ENCODE measurements at regions not wholly inside any gene's neighbourhood (a gene's known extent, or its start where the extent isn't known, plus 50 kb on each side); places are given as distances from the start of the nearest gene placed in this dataset.

DNA sequence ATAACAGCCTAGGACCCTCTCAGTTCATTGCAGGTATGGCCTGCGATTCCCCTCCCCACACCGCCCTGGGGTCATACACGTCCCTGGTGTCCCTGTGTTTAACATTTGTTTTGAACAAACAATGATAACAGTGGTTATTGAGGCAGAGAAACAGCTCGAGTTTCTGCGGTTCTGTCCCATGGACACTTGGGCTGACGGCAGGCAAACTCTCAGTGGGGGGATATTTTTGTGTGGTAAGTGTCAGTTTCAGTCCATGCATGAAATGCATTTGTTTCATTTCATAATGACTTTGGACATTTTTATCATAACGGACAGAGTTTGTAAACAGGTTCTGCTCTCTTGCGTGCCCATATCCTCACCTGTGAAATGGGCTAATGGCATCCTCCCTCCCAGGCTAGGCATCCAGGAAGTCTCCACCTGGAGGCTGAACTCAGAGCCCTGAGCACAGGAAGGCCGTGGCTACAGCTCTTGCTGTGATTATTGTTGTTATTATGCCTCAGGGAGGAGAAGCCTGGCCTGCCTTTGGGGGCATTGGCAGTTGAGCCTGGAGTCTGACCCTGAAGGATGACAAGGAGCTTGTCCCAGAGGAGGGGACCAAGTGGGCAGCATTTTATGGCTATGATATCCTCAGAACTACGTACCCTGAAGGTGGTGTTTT lies 190.9 kb downstream of the GADD45G start:
- H3K27me3 ChIP-seq (ENCODE audit: control insufficient read depth, insufficient read depth, low read length): no peaks in the 10 kb centered on the region
- H3K36me3 ChIP-seq (ENCODE audit: control insufficient read depth, insufficient read depth, low read length): no peaks in the 10 kb centered on the region
- no peak overlapping the region for H3K9ac ChIP-seq (ENCODE audit: low read depth, low read length)
- no peaks in the 10 kb centered on the region for H3K4me1 ChIP-seq (ENCODE audit: control insufficient read depth, insufficient read depth, low read length)
- H3K4me3 ChIP-seq (ENCODE audit: low read depth, low read length): no peak overlapping the region
- H3K27ac ChIP-seq (ENCODE audit: low read depth, low read length): no peak overlapping the region
- no peaks in the 10 kb centered on the region for H3K9me3 ChIP-seq (ENCODE audit: control insufficient read depth, insufficient read depth, low read length)

- Histone ChIP-seq H3K27ac (ENCODE audit: low read depth, low read length) (no peak overlapping the region), H3K9me3 (ENCODE audit: control insufficient read depth, insufficient read depth, low read length) (no peaks in the 10 kb centered on the region), H3K27me3 (ENCODE audit: control insufficient read depth, insufficient read depth, low read length) (no peaks in the 10 kb centered on the region), H3K4me3 (ENCODE audit: low read depth, low read length) (no peak overlapping the region), H3K4me1 (ENCODE audit: control insufficient read depth, insufficient read depth, low read length) (no peaks in the 10 kb centered on the region), H3K9ac (ENCODE audit: low read depth, low read length) (no peak overlapping the region), H3K36me3 (ENCODE audit: control insufficient read depth, insufficient read depth, low read length) (no peaks in the 10 kb centered on the region)
Observed at GRCh38 chr9:89796606-89797005, 191.8 kb downstream of the GADD45G start.

- Histone ChIP-seq H3K4me3 (ENCODE audit: low read depth, low read length) (no peak overlapping the region), H3K4me1 (ENCODE audit: control insufficient read depth, insufficient read depth, low read length) (no peaks in the 10 kb centered on the region), H3K36me3 (ENCODE audit: control insufficient read depth, insufficient read depth, low read length) (no peaks in the 10 kb centered on the region), H3K27me3 (ENCODE audit: control insufficient read depth, insufficient read depth, low read length) (no peaks in the 10 kb centered on the region), H3K9me3 (ENCODE audit: control insufficient read depth, insufficient read depth, low read length) (no peaks in the 10 kb centered on the region), H3K9ac (ENCODE audit: low read depth, low read length) (no peak overlapping the region), H3K27ac (ENCODE audit: low read depth, low read length) (no peak overlapping the region)
Observed at GRCh38 chr9:89797255-89797654, 192.4 kb downstream of the GADD45G start.

- no peaks in the 10 kb centered on the region for H3K4me1 ChIP-seq (ENCODE audit: control insufficient read depth, insufficient read depth, low read length)
- H3K36me3 ChIP-seq (ENCODE audit: control insufficient read depth, insufficient read depth, low read length): no peaks in the 10 kb centered on the region
- no peaks in the 10 kb centered on the region for H3K9me3 ChIP-seq (ENCODE audit: control insufficient read depth, insufficient read depth, low read length)
- H3K27ac ChIP-seq (ENCODE audit: low read depth, low read length): no peak overlapping the region
- H3K27me3 ChIP-seq (ENCODE audit: control insufficient read depth, insufficient read depth, low read length): no peaks in the 10 kb centered on the region
- H3K4me3 ChIP-seq (ENCODE audit: low read depth, low read length): no peak overlapping the region
- H3K9ac ChIP-seq (ENCODE audit: low read depth, low read length): no peak overlapping the region
Observed at GRCh38 chr9:89797937-89798455, 193.2 kb downstream of the GADD45G start.

- Histone ChIP-seq H3K27ac (ENCODE audit: low read depth, low read length) (no peak overlapping the region), H3K9me3 (ENCODE audit: control insufficient read depth, insufficient read depth, low read length) (no peaks in the 10 kb centered on the region), H3K4me1 (ENCODE audit: control insufficient read depth, insufficient read depth, low read length) (no peaks in the 10 kb centered on the region), H3K27me3 (ENCODE audit: control insufficient read depth, insufficient read depth, low read length) (no peaks in the 10 kb centered on the region), H3K9ac (ENCODE audit: low read depth, low read length) (no peak overlapping the region), H3K4me3 (ENCODE audit: low read depth, low read length) (no peak overlapping the region), H3K36me3 (ENCODE audit: control insufficient read depth, insufficient read depth, low read length) (no peaks in the 10 kb centered on the region)
Observed at GRCh38 chr9:89798547-89799120, 193.8 kb downstream of the GADD45G start.

DNA sequence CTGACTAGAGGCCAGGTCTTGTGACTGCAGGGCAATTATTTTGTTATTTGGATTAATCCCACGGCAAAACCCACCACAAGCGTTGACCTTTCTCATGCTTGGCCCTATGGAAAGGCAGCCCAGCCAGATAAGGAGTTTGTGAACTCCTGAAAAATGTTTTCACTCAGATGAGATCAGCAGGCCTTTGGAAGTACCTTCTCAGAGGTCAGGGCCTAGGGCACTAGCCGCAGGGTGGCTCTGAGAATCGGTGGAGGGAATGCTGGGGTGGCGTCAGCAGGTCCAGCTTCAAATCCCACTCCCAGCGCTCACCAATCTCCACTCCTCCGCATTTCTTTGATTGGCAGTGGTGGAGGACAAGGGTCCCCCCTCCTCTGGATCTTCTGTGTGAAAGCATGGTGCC lies 194.4 kb downstream of the GADD45G start:
- no peaks in the 10 kb centered on the region for H3K9me3 ChIP-seq (ENCODE audit: control insufficient read depth, insufficient read depth, low read length)
- no peaks in the 10 kb centered on the region for H3K27me3 ChIP-seq (ENCODE audit: control insufficient read depth, insufficient read depth, low read length)
- no peak overlapping the region for H3K4me3 ChIP-seq (ENCODE audit: low read depth, low read length)
- H3K36me3 ChIP-seq (ENCODE audit: control insufficient read depth, insufficient read depth, low read length): no peaks in the 10 kb centered on the region
- no peak overlapping the region for H3K27ac ChIP-seq (ENCODE audit: low read depth, low read length)
- H3K4me1 ChIP-seq (ENCODE audit: control insufficient read depth, insufficient read depth, low read length): peaks cover 4% of the 10 kb centered on the region
- H3K9ac ChIP-seq (ENCODE audit: low read depth, low read length): no peak overlapping the region

DNA sequence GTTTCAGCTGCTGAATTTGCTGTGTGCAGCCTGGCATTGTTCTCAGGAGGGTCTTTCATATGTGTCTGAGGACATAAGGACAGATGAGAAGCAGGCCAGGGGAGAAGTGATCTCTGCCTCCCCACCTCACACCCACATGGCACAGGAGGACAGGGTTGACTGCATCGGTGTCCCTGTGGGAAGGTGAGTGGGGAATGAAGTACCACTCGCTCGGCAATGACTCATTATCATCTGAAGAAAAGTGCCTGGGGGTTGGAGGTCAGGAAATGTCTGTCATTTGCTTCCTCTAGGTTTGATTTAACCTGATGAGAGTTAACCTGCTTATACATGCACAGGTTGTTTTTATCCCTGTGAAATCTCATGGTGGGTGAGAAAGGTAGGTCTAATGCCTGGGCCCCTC lies 195.0 kb downstream of the GADD45G start:
- no peak overlapping the region for H3K9ac ChIP-seq (ENCODE audit: low read depth, low read length)
- H3K9me3 ChIP-seq (ENCODE audit: control insufficient read depth, insufficient read depth, low read length): no peaks in the 10 kb centered on the region
- no peak overlapping the region for H3K4me3 ChIP-seq (ENCODE audit: low read depth, low read length)
- H3K27me3 ChIP-seq (ENCODE audit: control insufficient read depth, insufficient read depth, low read length): no peaks in the 10 kb centered on the region
- H3K4me1 ChIP-seq (ENCODE audit: control insufficient read depth, insufficient read depth, low read length): peaks cover 9% of the 10 kb centered on the region
- no peaks in the 10 kb centered on the region for H3K36me3 ChIP-seq (ENCODE audit: control insufficient read depth, insufficient read depth, low read length)
- no peak overlapping the region for H3K27ac ChIP-seq (ENCODE audit: low read depth, low read length)

DNA sequence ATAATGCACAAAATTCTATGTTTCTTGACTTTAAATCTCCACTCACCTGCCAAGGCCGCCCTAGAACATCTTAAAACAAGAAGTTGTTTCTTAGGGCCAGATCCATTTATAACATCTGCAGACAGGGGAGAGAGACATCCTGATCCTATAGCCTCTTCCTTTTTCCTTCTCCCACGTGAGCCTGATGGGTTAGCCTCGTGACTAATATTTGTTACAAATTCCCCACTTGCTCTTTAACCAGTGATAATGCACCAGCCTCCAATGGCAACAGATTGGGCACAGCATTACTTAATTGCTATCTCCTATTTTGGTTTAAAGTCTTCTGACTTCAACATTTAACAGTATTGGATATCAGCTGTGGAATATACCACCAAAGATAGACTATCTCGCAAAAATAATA lies 196.5 kb downstream of the GADD45G start:
- no peaks in the 10 kb centered on the region for H3K27me3 ChIP-seq (ENCODE audit: control insufficient read depth, insufficient read depth, low read length)
- H3K9ac ChIP-seq (ENCODE audit: low read depth, low read length): no peak overlapping the region
- no peak overlapping the region for H3K27ac ChIP-seq (ENCODE audit: low read depth, low read length)
- H3K4me1 ChIP-seq (ENCODE audit: control insufficient read depth, insufficient read depth, low read length): peaks cover 15% of the 10 kb centered on the region
- no peaks in the 10 kb centered on the region for H3K9me3 ChIP-seq (ENCODE audit: control insufficient read depth, insufficient read depth, low read length)
- H3K4me3 ChIP-seq (ENCODE audit: low read depth, low read length): no peak overlapping the region
- H3K36me3 ChIP-seq (ENCODE audit: control insufficient read depth, insufficient read depth, low read length): no peaks in the 10 kb centered on the region

GRCh38 chr9:89801742-89802670 lies 197.2 kb downstream of the GADD45G start:
- Histone ChIP-seq H3K27me3 (ENCODE audit: control insufficient read depth, insufficient read depth, low read length) (no peaks in the 10 kb centered on the region), H3K4me1 (ENCODE audit: control insufficient read depth, insufficient read depth, low read length) (peaks cover 15% of the 10 kb centered on the region), H3K9me3 (ENCODE audit: control insufficient read depth, insufficient read depth, low read length) (no peaks in the 10 kb centered on the region), H3K9ac (ENCODE audit: low read depth, low read length) (no peak overlapping the region), H3K27ac (ENCODE audit: low read depth, low read length) (no peak overlapping the region), H3K36me3 (ENCODE audit: control insufficient read depth, insufficient read depth, low read length) (no peaks in the 10 kb centered on the region), H3K4me3 (ENCODE audit: low read depth, low read length) (no peak overlapping the region)

DNA sequence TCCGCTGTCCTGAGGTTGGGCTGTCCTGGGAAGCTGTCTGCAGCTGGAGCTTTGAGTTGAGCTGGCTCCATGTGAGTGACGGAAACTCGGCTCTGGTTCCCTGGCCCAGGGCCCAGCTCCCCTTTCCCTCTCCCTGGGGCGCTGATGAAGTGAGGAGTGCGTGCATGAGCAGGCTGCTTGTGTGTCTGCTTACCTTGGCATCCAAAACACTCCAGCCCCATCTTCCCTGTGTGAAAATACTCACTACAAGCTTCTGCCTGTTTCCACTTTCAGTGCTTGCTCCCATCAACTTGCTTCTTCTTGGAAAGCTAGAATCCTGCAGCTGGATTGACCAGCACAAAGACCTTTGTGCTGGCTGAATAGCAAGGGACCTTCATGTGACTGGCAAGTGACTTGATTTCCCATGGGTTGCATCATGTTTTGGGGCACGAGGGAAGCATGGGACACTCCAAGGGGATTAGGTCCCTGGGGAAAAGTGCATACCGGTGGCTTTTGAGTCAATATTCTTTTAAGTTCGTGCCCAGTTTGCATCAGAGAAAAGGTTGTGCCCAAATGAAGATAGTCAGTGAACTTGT lies 198.1 kb downstream of the GADD45G start:
- Histone ChIP-seq H3K9ac (ENCODE audit: low read depth, low read length) (no peak overlapping the region), H3K36me3 (ENCODE audit: control insufficient read depth, insufficient read depth, low read length) (no peaks in the 10 kb centered on the region), H3K27me3 (ENCODE audit: control insufficient read depth, insufficient read depth, low read length) (no peaks in the 10 kb centered on the region), H3K27ac (ENCODE audit: low read depth, low read length) (no peak overlapping the region), H3K9me3 (ENCODE audit: control insufficient read depth, insufficient read depth, low read length) (no peaks in the 10 kb centered on the region), H3K4me3 (ENCODE audit: low read depth, low read length) (no peak overlapping the region), H3K4me1 (ENCODE audit: control insufficient read depth, insufficient read depth, low read length) (peaks cover 17% of the 10 kb centered on the region)
